Mucosa of stomach (tissue), 1 donor: ENCODE measurements at regions not wholly inside any gene's neighbourhood (a gene's known extent, or its start where the extent isn't known, plus 50 kb on each side); places are given as distances from the start of the nearest gene placed in this dataset.

Experiments used
- H3K27me3 ChIP-seq: one replicate; pipeline ENCODE4 v1.7.0; 2013; ENCODE audit warnings: mild to moderate bottlenecking, low read length; ENCODE audit not compliant: control insufficient read depth, insufficient read depth
- H3K36me3 ChIP-seq: one replicate; pipeline ENCODE4 v1.7.0; 2013; ENCODE audit warnings: low read length; ENCODE audit not compliant: control insufficient read depth, insufficient read depth
- H3K4me1 ChIP-seq: one replicate; pipeline ENCODE4 v1.7.0; 2013; ENCODE audit warnings: mild to moderate bottlenecking, low read length; ENCODE audit not compliant: control insufficient read depth, insufficient read depth
- H3K4me3 ChIP-seq: one replicate; pipeline ENCODE4 v1.7.0; 2013; ENCODE audit warnings: low read length
- H3K9ac ChIP-seq: one replicate; pipeline ENCODE4 v1.7.0; 2013; ENCODE audit warnings: mild to moderate bottlenecking, low read length, moderate library complexity
- H3K9me3 ChIP-seq: one replicate; pipeline ENCODE4 v1.7.0; 2013; ENCODE audit warnings: mild to moderate bottlenecking, low read length, moderate library complexity; ENCODE audit not compliant: control insufficient read depth
- donor health status: Pancreatic carcinoma.

- Histone ChIP-seq H3K4me1 (no peaks in the 10 kb centered on the region), H3K27me3 (no peaks in the 10 kb centered on the region), H3K9ac (no peak overlapping the region), H3K4me3 (no peak overlapping the region), H3K36me3 (no peaks in the 10 kb centered on the region), H3K9me3 (no peaks in the 10 kb centered on the region)
Observed at GRCh38 chr4:148522995-148523394, 80.8 kb upstream of the NR3C2 start.

- Histone ChIP-seq H3K9me3 (no peaks in the 10 kb centered on the region), H3K4me3 (no peak overlapping the region), H3K27me3 (no peaks in the 10 kb centered on the region), H3K9ac (no peak overlapping the region), H3K36me3 (no peaks in the 10 kb centered on the region), H3K4me1 (no peaks in the 10 kb centered on the region)
Observed at GRCh38 chr4:148515248-148515647, 73.0 kb upstream of the NR3C2 start.

- Histone ChIP-seq H3K27me3 (no peaks in the 10 kb centered on the region), H3K9me3 (no peaks in the 10 kb centered on the region), H3K9ac (no peak overlapping the region), H3K4me1 (no peaks in the 10 kb centered on the region), H3K4me3 (no peak overlapping the region), H3K36me3 (no peaks in the 10 kb centered on the region)
Observed at GRCh38 chr4:148514581-148514980, 72.4 kb upstream of the NR3C2 start.

GRCh38 chr4:148514041-148514440 is 71.8 kb upstream of the NR3C2 start:
- H3K4me1 ChIP-seq, result no peaks in the 10 kb centered on the region
- H3K9me3 ChIP-seq, result no peaks in the 10 kb centered on the region
- H3K9ac ChIP-seq, result no peak overlapping the region
- H3K36me3 ChIP-seq, result no peaks in the 10 kb centered on the region
- H3K4me3 ChIP-seq, result no peak overlapping the region
- no peaks in the 10 kb centered on the region for H3K27me3 ChIP-seq

GRCh38 chr4:148510211-148510610 is 68.0 kb upstream of the NR3C2 start:
- Histone ChIP-seq H3K27me3 (no peaks in the 10 kb centered on the region), H3K4me3 (no peak overlapping the region), H3K4me1 (no peaks in the 10 kb centered on the region), H3K36me3 (no peaks in the 10 kb centered on the region), H3K9ac (no peak overlapping the region), H3K9me3 (no peaks in the 10 kb centered on the region)

GRCh38 chr4:148503681-148504080 is 61.5 kb upstream of the NR3C2 start:
- H3K27me3 ChIP-seq, result no peaks in the 10 kb centered on the region
- no peak overlapping the region for H3K4me3 ChIP-seq
- H3K4me1 ChIP-seq, result no peaks in the 10 kb centered on the region
- no peak overlapping the region for H3K9ac ChIP-seq
- no peaks in the 10 kb centered on the region for H3K36me3 ChIP-seq
- H3K9me3 ChIP-seq, result no peaks in the 10 kb centered on the region

- H3K4me3 ChIP-seq, result no peak overlapping the region
- no peaks in the 10 kb centered on the region for H3K4me1 ChIP-seq
- H3K36me3 ChIP-seq, result no peaks in the 10 kb centered on the region
- no peaks in the 10 kb centered on the region for H3K27me3 ChIP-seq
- H3K9me3 ChIP-seq, result no peaks in the 10 kb centered on the region
- H3K9ac ChIP-seq, result no peak overlapping the region
Observed at GRCh38 chr4:148497258-148497657, 55.0 kb upstream of the NR3C2 start.

GRCh38 chr4:148495463-148495862 is 53.2 kb upstream of the NR3C2 start:
- Histone ChIP-seq H3K36me3 (no peaks in the 10 kb centered on the region), H3K9me3 (no peaks in the 10 kb centered on the region), H3K27me3 (no peaks in the 10 kb centered on the region), H3K4me3 (no peak overlapping the region), H3K4me1 (no peaks in the 10 kb centered on the region), H3K9ac (no peak overlapping the region)
